ENCODE measurements at regions not wholly inside any gene's neighbourhood (a gene's known extent, or its start where the extent isn't known, plus 50 kb on each side); places are given as distances from the start of the nearest gene placed in this dataset.

GRCh38 chr14:98099527-98099926 is 1172.5 kb downstream of the BCL11B start:
- Histone ChIP-seq H3K9me2 (ENCODE audit: insufficient read depth, low read length) (no peaks in the 10 kb centered on the region), H3F3A (ENCODE audit: insufficient read depth, low read length, poor library complexity, severe bottlenecking) (no peaks in the 10 kb centered on the region), H3K9me3 (ENCODE audit: low read length) (no peaks in the 10 kb centered on the region), H3K36me3 (ENCODE audit: insufficient read depth, low read length) (no peaks in the 10 kb centered on the region), H3K79me2 (replicated peaks; ENCODE audit: insufficient read depth, low read length) (no peaks in the 10 kb centered on the region), H3K27ac (ENCODE audit: low read length) (no peak overlapping the region), H3K4me3 (ENCODE audit: low read length) (no peak overlapping the region), H4K20me1 (ENCODE audit: insufficient read depth) (no peaks in the 10 kb centered on the region), H3K27me3 (ENCODE audit: insufficient read depth, low read depth, low read length) (no peaks in the 10 kb centered on the region), H2AFZ (ENCODE audit: low read depth, low read length) (no peak overlapping the region), H3K4me2 (ENCODE audit: low read length) (no peak overlapping the region), H3K9ac (ENCODE audit: low read length) (no peak overlapping the region)
- TF ChIP-seq TAF1 (IDR thresholded peaks at IDR 0.05; ENCODE audit: low read depth): no peak
- no peak for TF ChIP-seq CTCF (IDR thresholded peaks at IDR 0.05; ENCODE audit: poor library complexity, severe bottlenecking)
- no peak for TF ChIP-seq MXI1 (conservative IDR thresholded peaks at IDR 0.05; ENCODE audit: poor library complexity, severe bottlenecking)
- TF ChIP-seq POLR2AphosphoS5 (IDR thresholded peaks at IDR 0.05): no peak
- TF ChIP-seq EP300 (conservative IDR thresholded peaks at IDR 0.05; ENCODE audit: poor library complexity, severe bottlenecking): no peak
- TF ChIP-seq REST (IDR thresholded peaks at IDR 0.05; ENCODE audit: borderline replicate concordance): no peak
- TF ChIP-seq RAD21 (conservative IDR thresholded peaks at IDR 0.05): no peak
- no peak for TF ChIP-seq EZH2 (IDR thresholded peaks at IDR 0.05; ENCODE audit: borderline replicate concordance, insufficient read depth, low read length, poor library complexity, severe bottlenecking)
- TF ChIP-seq SMC3 (conservative IDR thresholded peaks at IDR 0.05; ENCODE audit: poor library complexity): no peak

GRCh38 chr14:98101323-98101722 is 1170.7 kb downstream of the BCL11B start:
- Histone ChIP-seq H3F3A (ENCODE audit: insufficient read depth, low read length, poor library complexity, severe bottlenecking) (no peaks in the 10 kb centered on the region), H3K4me2 (ENCODE audit: low read length) (no peak overlapping the region), H3K9me2 (ENCODE audit: insufficient read depth, low read length) (no peaks in the 10 kb centered on the region), H3K36me3 (ENCODE audit: insufficient read depth, low read length) (no peaks in the 10 kb centered on the region), H3K9ac (ENCODE audit: low read length) (no peak overlapping the region), H3K27ac (ENCODE audit: low read length) (no peak overlapping the region), H3K79me2 (replicated peaks; ENCODE audit: insufficient read depth, low read length) (no peaks in the 10 kb centered on the region), H3K4me3 (ENCODE audit: low read length) (no peak overlapping the region), H4K20me1 (ENCODE audit: insufficient read depth) (no peaks in the 10 kb centered on the region), H3K27me3 (ENCODE audit: insufficient read depth, low read depth, low read length) (no peaks in the 10 kb centered on the region), H2AFZ (ENCODE audit: low read depth, low read length) (no peak overlapping the region), H3K9me3 (ENCODE audit: low read length) (no peaks in the 10 kb centered on the region)
- TF ChIP-seq REST (IDR thresholded peaks at IDR 0.05; ENCODE audit: borderline replicate concordance) (no peak), POLR2AphosphoS5 (IDR thresholded peaks at IDR 0.05) (no peak), CTCF (IDR thresholded peaks at IDR 0.05; ENCODE audit: poor library complexity, severe bottlenecking) (no peak), TAF1 (IDR thresholded peaks at IDR 0.05; ENCODE audit: low read depth) (no peak), MXI1 (conservative IDR thresholded peaks at IDR 0.05; ENCODE audit: poor library complexity, severe bottlenecking) (no peak), RAD21 (conservative IDR thresholded peaks at IDR 0.05) (no peak), SMC3 (conservative IDR thresholded peaks at IDR 0.05; ENCODE audit: poor library complexity) (no peak), EZH2 (IDR thresholded peaks at IDR 0.05; ENCODE audit: borderline replicate concordance, insufficient read depth, low read length, poor library complexity, severe bottlenecking) (no peak), EP300 (conservative IDR thresholded peaks at IDR 0.05; ENCODE audit: poor library complexity, severe bottlenecking) (no peak)

Data from neural cell (in vitro differentiated cells).